GM18873 (cell line): ENCODE measurements at regions not wholly inside any gene's neighbourhood (a gene's known extent, or its start where the extent isn't known, plus 50 kb on each side); places are given as distances from the start of the nearest gene placed in this dataset.

Source experiments
- ATAC-seq: cut with Tn5 transposase; IDR thresholded peaks from one replicate; pipeline ENCODE4 v1.9.1; 2021; ENCODE audit warnings: mild to moderate bottlenecking, moderate library complexity, moderate number of reproducible peaks; ENCODE audit not compliant: unreplicated experiment, low FRiP score

- ATAC-seq = no peak
Observed at GRCh38 chr2:151197184-151198108, 64.2 kb downstream of the RBM43 start.

- ATAC-seq = no peak
Observed at GRCh38 chr2:151193576-151193975, 68.1 kb downstream of the RBM43 start.

GRCh38 chr2:151192681-151193080 is 69.0 kb downstream of the RBM43 start:
- ATAC-seq = no peak

GRCh38 chr2:151191001-151191400 is 70.7 kb downstream of the RBM43 start:
- no peak for ATAC-seq

GRCh38 chr2:151189125-151189524 is 72.5 kb downstream of the RBM43 start:
- ATAC-seq = no peak

DNA sequence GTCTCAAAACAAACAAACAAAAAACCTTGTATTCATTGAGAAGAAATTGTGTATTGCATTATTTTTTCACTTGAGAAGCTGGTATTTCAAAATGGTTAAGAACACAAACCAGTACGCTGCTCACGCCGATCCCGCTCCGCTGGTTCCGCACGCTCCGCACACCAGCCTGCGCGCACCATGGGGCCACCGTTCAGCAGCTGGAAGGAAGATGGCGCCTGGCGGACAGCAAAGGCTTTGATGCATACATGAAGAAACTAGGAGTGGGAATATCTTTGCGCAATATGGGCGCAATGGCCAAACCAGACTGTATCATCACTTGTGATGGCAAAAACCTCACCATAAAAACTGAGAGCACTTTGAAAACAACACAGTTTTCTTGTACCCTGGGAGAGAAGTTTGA is 75.7 kb downstream of the RBM43 start:
- no peak for ATAC-seq

DNA sequence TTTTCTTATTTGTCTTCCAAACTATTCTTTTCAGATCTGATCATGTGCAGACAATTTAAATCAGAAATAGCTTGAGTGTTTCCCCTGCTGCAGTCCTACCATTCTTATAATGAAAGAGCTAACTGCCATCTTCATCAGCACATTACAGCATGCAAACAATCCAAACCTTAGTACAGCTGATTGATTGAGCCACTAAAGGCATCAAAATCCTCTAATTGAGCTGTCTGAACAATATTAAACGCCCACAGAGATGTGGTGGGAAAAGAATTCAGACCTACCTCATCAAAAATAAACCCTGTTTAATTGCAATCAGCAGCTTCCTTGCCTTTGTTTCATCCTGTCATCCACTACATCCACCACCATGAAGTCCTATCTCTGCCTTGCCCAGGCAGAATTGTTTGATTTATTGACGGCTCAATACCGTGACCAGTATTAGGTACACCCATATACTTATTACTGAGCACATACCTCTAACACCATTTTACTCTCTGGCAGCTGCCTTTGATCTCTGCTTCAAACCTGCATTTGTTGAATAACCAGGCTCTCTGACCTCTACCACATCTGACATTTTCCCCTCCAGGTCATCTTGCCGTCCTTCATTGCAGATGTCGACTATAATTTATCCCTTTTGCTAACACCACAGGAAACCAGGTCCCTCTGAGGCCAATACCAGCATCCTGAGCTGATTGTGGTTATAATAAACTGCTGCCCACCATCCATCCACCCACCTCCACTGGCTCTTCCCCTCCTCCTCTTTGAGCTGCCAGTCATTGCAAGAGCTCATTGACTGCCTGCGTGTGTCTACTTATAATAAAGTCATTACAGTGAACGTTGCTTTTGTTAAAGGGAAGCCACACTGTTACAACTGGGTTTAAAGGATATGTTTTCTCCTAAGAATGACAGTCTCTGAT is 78.5 kb downstream of the RBM43 start:
- no peak for ATAC-seq

GRCh38 chr2:151182396-151182795 is 79.3 kb downstream of the RBM43 start:
- no peak for ATAC-seq

GRCh38 chr2:151181524-151181923 is 80.1 kb downstream of the RBM43 start:
- no peak for ATAC-seq

GRCh38 chr2:151180123-151180522 is 81.5 kb downstream of the RBM43 start:
- no peak for ATAC-seq

- ATAC-seq = no peak
Observed at GRCh38 chr2:151178207-151178606, 83.5 kb downstream of the RBM43 start.

GRCh38 chr2:151177756-151178155 is 83.9 kb downstream of the RBM43 start:
- ATAC-seq = no peak

DNA sequence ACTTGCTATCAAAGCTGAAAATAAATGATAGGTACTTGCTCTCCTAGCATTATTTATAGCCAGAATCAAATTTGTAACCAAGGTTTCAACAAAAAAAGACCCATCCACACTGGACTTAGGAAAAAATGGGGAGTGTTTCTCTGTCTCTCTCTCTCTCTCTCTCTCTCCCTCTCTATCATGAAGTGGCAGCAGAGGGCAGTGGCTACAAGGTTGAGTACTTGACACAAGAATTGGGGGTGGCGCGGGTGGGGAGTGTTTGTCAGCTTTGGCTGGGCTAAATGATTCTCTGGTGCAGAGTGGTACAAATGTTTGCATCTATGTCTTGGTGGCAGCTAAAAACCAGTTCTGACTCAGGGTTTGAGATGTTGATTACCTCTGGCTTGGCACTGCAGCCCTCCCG is 85.0 kb downstream of the RBM43 start:
- ATAC-seq = no peak

- no peak for ATAC-seq
Observed at GRCh38 chr2:151175864-151176263, 85.8 kb downstream of the RBM43 start.

DNA sequence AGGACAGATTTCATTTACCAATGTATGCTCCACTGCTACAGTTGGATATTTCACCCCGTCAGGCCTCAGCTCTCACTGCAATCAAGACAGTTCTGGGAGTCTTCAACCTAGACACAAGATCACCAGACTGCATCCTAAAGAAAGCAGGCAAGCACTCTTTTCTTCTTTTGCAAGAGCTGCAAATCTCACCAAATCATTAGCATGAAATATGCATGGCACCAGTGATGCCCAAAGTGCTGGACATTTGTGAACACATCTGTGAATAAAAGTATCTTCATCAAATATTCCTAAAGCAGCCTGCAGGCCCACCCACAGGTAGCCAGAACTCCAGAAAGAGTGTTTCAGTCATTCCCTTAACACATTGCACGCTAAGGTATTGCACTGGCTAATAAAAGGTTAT is 87.5 kb downstream of the RBM43 start:
- ATAC-seq = no peak

DNA sequence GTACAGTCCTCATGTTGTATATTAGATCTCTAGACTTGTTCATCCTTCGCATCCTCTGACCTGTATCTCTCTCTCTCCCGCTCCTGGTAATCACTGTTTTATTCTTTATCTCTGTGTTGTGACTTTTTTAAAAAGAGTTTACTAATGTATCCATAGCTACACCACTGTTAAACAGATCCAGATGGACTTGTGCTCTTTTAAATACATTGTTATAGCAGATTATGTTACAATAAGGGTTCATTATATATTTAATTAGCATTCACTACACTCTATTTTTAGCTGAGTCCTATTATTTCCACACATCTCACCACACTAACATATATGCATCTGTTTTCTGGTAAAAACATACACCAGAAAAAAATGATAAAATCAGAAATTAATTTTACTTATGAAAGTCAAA is 90.5 kb downstream of the RBM43 start:
- no peak for ATAC-seq

DNA sequence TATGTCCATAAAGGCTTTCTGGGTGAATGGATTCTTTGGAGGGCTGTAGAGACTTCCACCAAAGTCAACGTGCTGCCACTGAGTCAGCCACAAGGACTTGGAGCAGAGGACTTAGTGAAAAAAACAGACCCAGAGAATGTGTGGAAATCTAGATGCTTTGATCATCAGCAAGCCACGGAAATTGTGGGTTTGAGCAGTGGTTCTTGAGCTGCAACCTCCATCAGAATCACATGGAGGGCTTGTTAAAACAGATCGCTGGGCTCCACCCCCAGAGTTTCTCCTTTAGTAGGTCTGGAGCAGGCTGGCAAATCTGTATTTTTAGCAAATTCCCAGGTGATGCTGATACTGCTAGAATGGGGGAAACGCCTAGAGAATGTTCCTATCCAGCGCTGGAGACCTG is 95.3 kb downstream of the RBM43 start:
- no peak for ATAC-seq

GRCh38 chr2:151165105-151165684 is 96.5 kb downstream of the RBM43 start:
- ATAC-seq = no peak

GRCh38 chr2:151161821-151162551 is 99.7 kb downstream of the RBM43 start:
- ATAC-seq = no peak

DNA sequence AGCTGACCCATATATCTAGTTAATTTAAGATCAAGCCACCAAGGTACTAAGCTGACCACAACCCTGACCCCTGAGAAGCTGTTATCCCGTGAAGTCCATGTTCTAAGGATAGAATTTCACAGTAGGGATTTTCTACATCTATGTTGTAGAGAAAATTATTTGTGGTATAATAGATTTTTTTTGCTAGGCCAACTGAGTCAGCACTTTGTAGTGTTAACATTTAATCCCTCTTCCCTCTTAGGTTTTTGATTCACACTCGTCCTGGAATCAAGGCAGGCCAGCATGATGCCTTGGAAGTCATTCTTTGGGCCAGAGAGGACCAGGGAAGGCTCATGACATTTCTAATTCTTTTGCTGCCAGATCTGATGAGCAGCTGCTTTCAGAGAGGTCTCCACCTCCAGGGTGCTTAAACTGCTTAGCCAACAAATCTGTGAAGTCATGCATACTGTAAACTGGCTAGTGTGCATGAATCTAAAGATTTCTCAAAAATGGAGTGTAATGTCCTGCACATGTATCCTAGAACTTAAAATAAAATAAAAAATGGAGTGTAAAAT is 102.5 kb downstream of the RBM43 start:
- no peak for ATAC-seq
